ENCODE measurements at regions not wholly inside any gene's neighbourhood (a gene's known extent, or its start where the extent isn't known, plus 50 kb on each side); places are given as distances from the start of the nearest gene placed in this dataset.

DNA sequence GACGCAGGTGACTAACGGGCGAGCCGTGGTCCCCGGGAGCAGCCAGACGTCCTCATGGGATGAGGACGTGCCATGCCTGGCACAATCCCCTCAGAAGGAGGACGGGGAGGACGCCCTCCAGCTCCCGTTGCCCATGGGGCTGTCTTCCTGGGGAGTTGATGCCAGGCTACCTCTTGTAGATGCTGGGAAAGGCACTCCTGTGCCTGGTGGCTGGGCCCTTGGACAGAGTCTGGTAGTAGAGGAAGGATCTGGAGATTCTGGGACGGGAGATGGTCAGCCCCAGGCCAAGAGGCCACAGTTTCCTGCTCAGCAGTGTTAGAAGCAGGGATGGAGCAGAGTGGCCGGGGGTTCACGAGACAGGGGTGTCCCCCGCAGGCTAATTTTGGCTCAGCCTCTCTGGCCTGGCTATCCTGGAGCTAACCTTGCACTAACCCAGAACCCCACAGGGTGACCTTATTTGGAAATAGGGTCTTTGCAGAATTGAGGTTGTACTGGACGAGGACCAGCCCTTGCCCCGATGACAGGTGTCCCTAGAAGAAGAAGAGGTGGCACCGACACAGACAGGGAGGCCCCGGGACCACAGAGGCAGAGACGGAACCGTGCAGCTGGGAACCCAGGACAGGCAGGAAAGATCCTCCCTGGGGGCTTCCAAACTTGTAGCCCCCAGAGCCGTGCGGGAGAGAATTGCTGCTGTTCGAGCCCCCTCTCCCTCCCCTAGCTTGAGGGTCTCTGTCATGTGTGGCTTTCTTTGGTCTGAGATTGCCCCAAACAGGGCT, 50.1 kb upstream of the ADRA2C start:
- Histone ChIP-seq H3K27me3 (no peaks in the 10 kb centered on the region), H3K36me3 (no peaks in the 10 kb centered on the region), H3K4me3 (no peak overlapping the region), H3K9me3 (no peaks in the 10 kb centered on the region)
- no peak for DNase-seq

DNA sequence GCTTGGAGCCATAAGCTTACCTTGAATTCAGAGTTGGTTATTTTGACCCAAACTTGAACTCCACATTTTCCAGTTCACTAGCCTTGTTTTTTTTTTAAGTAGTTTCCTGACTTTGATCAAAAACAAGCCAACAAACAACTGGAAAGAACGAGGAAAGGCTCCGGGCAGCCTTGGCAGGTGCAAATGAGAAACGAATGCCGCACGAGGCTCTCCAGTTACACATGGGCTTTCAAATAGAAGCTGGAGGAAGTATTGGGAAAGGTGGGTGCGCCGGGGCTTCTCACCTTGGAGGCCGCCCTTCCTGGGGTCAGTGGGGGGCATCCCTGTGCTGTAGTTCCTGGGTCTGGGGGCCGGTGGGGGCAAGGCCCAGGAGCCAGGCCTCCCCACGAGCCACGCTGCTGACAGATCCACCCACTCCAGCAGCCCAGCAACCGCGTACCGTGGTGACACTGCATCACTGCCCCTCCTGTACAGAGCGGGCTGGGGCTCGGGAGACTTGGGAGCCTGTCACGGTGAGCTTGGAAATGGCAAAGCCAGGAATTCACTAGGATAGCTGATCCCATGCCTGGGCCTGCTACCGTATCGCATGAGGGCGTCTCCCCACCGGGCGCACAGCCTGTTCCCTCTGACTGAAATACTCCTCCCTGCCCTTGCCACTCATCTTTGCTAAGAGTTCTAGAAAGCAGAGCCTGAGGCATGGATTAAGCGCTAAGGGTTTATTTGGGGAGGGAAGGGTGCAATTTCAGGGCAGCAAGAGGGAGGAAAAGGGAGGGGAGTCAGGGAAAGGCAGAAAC, 50.9 kb upstream of the ADRA2C start:
- Histone ChIP-seq H3K4me3 (no peak overlapping the region), H3K27me3 (no peaks in the 10 kb centered on the region), H3K9me3 (no peaks in the 10 kb centered on the region), H3K36me3 (no peaks in the 10 kb centered on the region)
- DNase-seq, result no peak

DNA sequence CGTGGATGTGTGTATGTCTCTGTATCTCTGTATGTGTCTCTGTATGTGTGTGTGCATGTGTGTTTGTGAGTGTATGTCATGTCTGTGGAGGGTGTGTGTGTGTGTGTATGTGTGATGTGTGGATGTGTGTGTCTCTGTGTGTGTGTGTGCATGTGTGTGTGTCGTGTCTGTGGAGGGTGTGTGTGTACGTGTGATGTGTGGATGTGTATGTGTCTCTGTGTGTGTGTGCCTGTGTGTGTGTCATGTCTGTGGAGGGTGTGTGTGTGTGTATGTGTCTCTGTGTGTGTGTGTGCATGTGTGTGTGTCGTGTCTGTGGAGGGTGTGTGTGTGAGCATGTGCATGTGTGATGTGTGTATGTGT, 51.6 kb upstream of the ADRA2C start:
- H3K9me3 ChIP-seq, result no peaks in the 10 kb centered on the region
- no peak overlapping the region for H3K4me3 ChIP-seq
- H3K36me3 ChIP-seq, result no peaks in the 10 kb centered on the region
- no peaks in the 10 kb centered on the region for H3K27me3 ChIP-seq
- DNase-seq, result no peak

DNA sequence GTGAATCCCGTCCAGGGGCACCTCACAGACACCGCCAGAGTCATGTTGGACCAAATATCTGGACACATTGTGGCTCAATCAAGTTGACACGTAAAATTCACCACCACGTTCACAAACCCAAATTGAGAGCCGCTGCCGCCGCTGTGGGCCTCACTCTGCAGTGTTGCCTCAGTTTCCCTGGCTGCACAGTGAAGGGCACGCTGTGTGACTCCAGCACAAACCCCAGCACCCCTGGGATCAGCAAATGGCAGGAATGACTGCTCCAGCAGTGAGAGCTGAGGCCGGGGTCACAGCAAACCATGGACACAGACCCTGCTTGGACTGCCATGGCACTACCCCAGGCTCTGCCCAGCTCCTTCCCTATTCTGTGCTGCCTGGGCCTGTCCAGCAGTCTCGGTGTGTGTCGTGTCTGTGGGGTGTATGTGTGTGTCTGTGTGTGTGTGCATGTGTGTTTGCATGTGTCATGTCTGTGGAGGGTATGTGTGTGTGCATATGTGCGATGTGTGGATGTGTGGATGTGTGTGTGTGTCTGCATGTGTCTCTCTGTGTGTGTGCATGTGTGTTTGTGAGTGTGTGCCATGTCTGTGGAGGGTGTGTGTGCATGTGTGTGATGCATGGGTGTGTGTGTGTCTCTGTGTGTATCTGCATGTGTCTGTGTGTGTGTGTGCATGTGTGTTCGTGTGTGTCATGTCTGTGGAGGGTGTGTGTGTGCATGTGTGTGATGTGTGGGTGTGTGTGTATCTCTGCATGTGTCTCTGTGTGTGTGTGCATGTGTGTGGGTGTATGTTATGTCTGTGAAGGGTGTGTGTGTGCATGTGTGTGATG, 52.2 kb upstream of the ADRA2C start:
- no peak for DNase-seq
- no peaks in the 10 kb centered on the region for H3K27me3 ChIP-seq
- no peaks in the 10 kb centered on the region for H3K36me3 ChIP-seq
- no peak overlapping the region for H3K4me3 ChIP-seq
- H3K9me3 ChIP-seq, result no peaks in the 10 kb centered on the region

DNA sequence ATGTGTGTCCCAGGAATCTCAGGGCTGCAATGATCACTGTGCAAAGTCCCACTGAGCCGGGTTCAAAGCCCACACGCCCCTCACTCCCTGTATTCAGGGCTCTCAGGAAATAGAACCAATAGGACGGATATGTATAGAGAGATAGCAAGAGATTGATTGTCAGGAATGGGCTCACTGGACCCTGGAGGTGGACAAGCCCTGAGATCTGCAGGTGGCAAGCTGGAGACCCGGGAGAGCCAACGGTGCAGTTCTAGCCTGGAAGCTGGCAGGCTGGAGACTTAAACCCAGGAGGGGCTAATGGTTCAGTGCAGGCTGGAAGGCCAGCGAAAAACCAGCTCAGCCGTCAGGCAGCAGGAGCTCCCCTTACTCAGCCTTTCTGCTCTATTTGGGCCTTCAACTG, 52.8 kb upstream of the ADRA2C start:
- DNase-seq, result no peak
- H3K4me3 ChIP-seq, result no peak overlapping the region
- H3K9me3 ChIP-seq, result no peaks in the 10 kb centered on the region
- H3K27me3 ChIP-seq, result no peaks in the 10 kb centered on the region
- H3K36me3 ChIP-seq, result no peaks in the 10 kb centered on the region

DNA sequence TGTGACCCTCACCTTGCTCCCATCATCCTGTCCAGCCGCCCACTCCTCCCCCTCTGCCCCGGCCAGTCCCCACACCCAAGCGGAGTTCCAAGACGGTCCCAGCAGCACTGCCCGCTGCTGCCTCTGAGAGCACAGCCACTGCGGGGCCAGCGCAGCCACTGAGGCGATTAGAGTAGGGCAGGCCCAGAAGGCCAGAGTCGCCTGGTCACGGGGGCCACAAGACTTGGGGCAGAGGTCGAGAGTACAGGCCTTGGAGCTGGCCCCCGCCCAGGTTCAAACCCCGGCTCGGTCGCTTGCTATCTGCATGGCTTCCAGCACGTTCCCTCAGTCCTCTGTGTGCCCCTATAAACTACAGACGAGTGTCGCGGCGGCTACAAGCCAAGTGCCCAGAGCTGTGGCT, 53.2 kb upstream of the ADRA2C start:
- Histone ChIP-seq H3K27me3 (no peaks in the 10 kb centered on the region), H3K4me3 (no peak overlapping the region), H3K9me3 (no peaks in the 10 kb centered on the region), H3K36me3 (no peaks in the 10 kb centered on the region)
- DNase-seq, result no peak

DNA sequence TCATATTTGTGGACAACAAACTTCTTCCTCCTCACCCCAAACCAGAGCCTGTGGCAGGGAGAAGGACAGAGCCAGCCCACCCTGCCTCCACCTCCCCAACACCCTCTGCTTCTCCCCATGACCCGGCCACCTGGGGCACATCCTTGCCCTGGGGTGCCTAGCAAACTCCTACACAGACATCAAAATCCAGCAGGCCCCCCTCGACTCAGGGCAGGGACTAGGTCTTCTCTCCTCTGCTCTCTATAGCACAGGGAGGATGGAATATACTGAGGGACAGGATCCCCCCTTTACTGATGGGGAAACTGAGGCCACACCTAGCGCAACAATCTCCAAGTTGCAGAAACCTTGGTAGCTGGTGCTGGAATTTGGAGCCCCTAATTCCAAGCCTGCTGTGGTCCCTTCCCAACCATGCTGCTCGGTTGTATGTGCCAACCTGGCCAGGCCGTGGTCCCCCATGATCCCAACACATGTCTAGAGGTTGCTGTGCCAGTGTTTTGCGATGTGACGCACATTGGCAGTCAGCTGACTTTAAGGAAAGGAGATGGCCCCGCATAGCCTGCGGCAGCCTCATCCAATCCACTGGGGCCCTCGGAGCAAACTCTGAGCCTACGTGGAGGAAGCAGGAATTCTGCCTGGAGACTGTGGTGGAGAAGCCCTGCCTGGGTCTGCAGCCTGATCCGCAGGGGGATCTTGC, 53.9 kb upstream of the ADRA2C start:
- Histone ChIP-seq H3K9me3 (no peaks in the 10 kb centered on the region), H3K4me3 (no peak overlapping the region), H3K27me3 (no peaks in the 10 kb centered on the region), H3K36me3 (no peaks in the 10 kb centered on the region)
- DNase-seq, result no peak

- Histone ChIP-seq H3K4me3 (no peak overlapping the region), H3K27me3 (no peaks in the 10 kb centered on the region), H3K9me3 (no peaks in the 10 kb centered on the region), H3K36me3 (no peaks in the 10 kb centered on the region)
- no peak for DNase-seq
Measured at GRCh38 chr4:3711183-3712111, 54.7 kb upstream of the ADRA2C start.

GRCh38 chr4:3710451-3711182, 55.6 kb upstream of the ADRA2C start:
- Histone ChIP-seq H3K27me3 (no peaks in the 10 kb centered on the region), H3K9me3 (no peaks in the 10 kb centered on the region), H3K4me3 (no peak overlapping the region), H3K36me3 (no peaks in the 10 kb centered on the region)
- no peak for DNase-seq

DNA sequence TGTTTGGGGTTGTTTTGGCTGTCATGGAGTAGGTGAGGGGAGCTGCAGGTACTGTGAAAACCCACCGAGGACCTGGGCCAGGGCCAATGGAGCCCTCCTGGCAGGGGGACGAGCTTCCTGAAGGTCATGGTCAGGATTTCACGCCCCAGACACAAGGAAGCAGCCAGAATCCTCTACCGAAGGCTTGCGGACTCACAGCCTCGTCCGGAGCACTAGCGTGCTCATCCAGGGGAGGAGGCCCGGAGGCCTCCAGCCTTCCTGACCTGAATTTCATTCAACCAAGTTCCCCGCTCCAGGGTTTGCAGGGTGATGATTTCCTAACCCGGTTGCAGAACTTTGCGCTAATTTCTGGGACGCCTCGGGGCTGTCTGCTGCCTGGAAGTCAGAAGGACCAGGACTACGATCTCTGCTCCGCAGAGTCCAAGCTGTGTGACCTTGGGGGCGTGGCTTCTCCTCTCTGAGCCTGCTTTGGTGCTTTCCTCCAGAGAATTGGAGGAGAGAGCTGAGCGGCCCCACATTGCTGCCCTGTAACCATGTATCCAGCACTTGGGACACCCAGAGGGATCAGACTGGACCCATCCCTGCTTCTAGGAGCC, 56.2 kb upstream of the ADRA2C start:
- H3K36me3 ChIP-seq, result no peaks in the 10 kb centered on the region
- no peaks in the 10 kb centered on the region for H3K27me3 ChIP-seq
- no peak overlapping the region for H3K4me3 ChIP-seq
- H3K9me3 ChIP-seq, result no peaks in the 10 kb centered on the region
- DNase-seq, result no peak

DNA sequence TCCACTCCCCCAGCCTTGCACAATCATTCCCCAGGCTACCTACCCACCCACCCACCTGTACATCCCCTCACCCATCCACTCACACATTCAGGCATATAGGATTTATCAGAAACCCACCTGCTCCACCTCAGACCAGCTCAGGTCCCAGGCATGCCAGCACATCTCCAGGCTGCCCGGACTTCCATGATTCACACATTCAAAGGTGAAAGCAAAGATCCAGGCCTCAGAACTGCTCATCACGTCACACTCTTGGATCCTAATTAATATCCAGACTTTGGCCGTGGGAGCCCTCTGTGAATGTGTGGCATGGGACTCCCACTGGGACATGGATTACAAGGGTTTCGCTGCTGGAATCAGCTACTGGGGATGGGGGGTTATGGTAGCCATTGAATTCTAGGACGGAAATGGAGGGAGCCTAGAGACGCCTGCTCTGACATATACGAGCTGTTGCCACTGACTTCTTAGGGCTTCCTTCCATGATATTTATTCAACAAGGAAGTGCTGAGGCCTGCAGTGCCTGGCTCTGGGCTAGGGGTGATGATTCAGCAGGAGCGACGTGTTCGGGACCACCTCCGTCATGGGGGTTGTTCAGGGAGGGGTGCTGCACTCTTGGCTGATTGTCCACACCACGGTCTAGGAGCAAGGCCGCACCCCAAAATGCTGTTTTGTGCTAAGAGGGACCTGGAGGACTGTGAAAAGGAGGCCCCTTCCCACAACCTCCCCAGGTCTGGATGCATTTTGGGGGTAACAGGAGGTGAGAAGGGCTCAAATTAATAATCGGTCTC, 56.9 kb upstream of the ADRA2C start:
- DNase-seq, result no peak
- Histone ChIP-seq H3K4me3 (no peak overlapping the region), H3K36me3 (no peaks in the 10 kb centered on the region), H3K9me3 (no peaks in the 10 kb centered on the region), H3K27me3 (no peaks in the 10 kb centered on the region)

- Histone ChIP-seq H3K9me3 (no peaks in the 10 kb centered on the region), H3K36me3 (no peaks in the 10 kb centered on the region), H3K27me3 (no peaks in the 10 kb centered on the region), H3K4me3 (no peak overlapping the region)
- DNase-seq, result no peak
Measured at GRCh38 chr4:3708611-3709010, 57.6 kb upstream of the ADRA2C start.

GRCh38 chr4:3708103-3708510, 58.1 kb upstream of the ADRA2C start:
- no peak for DNase-seq
- H3K9me3 ChIP-seq, result no peaks in the 10 kb centered on the region
- H3K4me3 ChIP-seq, result no peak overlapping the region
- no peaks in the 10 kb centered on the region for H3K27me3 ChIP-seq
- H3K36me3 ChIP-seq, result no peaks in the 10 kb centered on the region

- no peaks in the 10 kb centered on the region for H3K9me3 ChIP-seq
- no peak overlapping the region for H3K4me3 ChIP-seq
- no peaks in the 10 kb centered on the region for H3K36me3 ChIP-seq
- no peak for DNase-seq
- no peaks in the 10 kb centered on the region for H3K27me3 ChIP-seq
Measured at GRCh38 chr4:3707423-3708102, 58.6 kb upstream of the ADRA2C start.
